Spleen (tissue), 11 donors: ENCODE measurements at regions not wholly inside any gene's neighbourhood (a gene's known extent, or its start where the extent isn't known, plus 50 kb on each side); places are given as distances from the start of the nearest gene placed in this dataset.

ENCODE experiments used
- DNase-seq: peaks from one replicate; pipeline ENCODE4 v3.0.0-alpha.2; 2020
- H3K27ac ChIP-seq, 8 donors: fragments of 200-600 bp; sonication (generic) in 7 of 8; 1 replicate in 4 of 8; 2 replicates in 4 of 8; pipeline versions ENCODE4 v1.5.0 to v1.8.0; 2016 to 2021; ENCODE audit warnings: inconsistent platforms in 4 of 8, mild to moderate bottlenecking in 4 of 8, moderate library complexity in 1 of 8
- H3K27me3 ChIP-seq, 7 donors: fragments of 200-600 bp; sonication (generic) in 6 of 7; replicated peaks in 1 of 7; 1 replicate in 4 of 7; 2 replicates in 3 of 7; pipeline versions ENCODE4 v1.5.0 to v1.8.0; 2016 to 2021; ENCODE audit warnings: inconsistent platforms in 3 of 7, mild to moderate bottlenecking in 1 of 7
- H3K36me3 ChIP-seq, 6 donors: fragments of 200-600 bp; sonication (generic) in 5 of 6; 1 replicate in 4 of 6; 2 replicates in 2 of 6; pipeline versions ENCODE4 v1.5.0 to v1.8.0; 2016 to 2021; ENCODE audit warnings: inconsistent platforms in 2 of 6
- H3K4me1 ChIP-seq, 6 donors: fragments of 200-600 bp; sonication (generic) in 5 of 6; 1 replicate in 3 of 6; 2 replicates in 3 of 6; pipeline versions ENCODE4 v1.5.0 to v1.8.0; 2016 to 2021; ENCODE audit warnings: inconsistent platforms in 3 of 6
- H3K4me3 ChIP-seq, 8 donors: fragments of 200-600 bp; sonication (generic) in 7 of 8; 1 replicate in 4 of 8; 2 replicates in 4 of 8; pipeline versions ENCODE4 v1.5.0 to v1.8.0; 2016 to 2021; ENCODE audit warnings: inconsistent platforms in 4 of 8, mild to moderate bottlenecking in 4 of 8, moderate library complexity in 2 of 8
- H3K9me3 ChIP-seq, 8 donors: fragments of 200-600 bp; sonication (generic) in 7 of 8; 1 replicate in 4 of 8; 2 replicates in 4 of 8; pipeline versions ENCODE4 v1.5.0 to v1.8.0; 2016 to 2021; ENCODE audit warnings: inconsistent platforms in 4 of 8
- POLR2A ChIP-seq, 3 donors: fragments of 450-650 bp; IDR thresholded peaks; one replicate each; pipeline ENCODE4 v1.5.1; 2017; ENCODE audit warnings: antibody characterized with exemption in 3 of 3, mild to moderate bottlenecking in 1 of 3
- POLR2AphosphoS5 ChIP-seq, 3 donors: sonication (generic); formaldehyde crosslinking; IDR thresholded peaks; one replicate each; pipeline ENCODE4 v1.5.1; 2017; ENCODE audit warnings: antibody characterized with exemption in 3 of 3
- WGBS, 5 donors: extraction: QIAGEN DNeasy Blood & Tissue Kit in 3 of 5; methylation state at CpG; one replicate each; pipeline versions ENCODE4 v1.1.5 to v1.1.7; 2013 to 2018; 5-methylcytosine and 5-hydroxymethylcytosine counted together
- intact Hi-C: fragments of 100-400 bp; cut with DNase I; formaldehyde crosslinking; loops from one replicate; pipeline ENCODE4 v1.15.0; 2023; ENCODE audit warnings: low total_unique reads
- TF ChIP-seq, protein P1 (sequence below), 11 experiments: fragments of 200-600 bp in 7 of 11; fragments of 450-650 bp in 4 of 11; sonication (generic) in 4 of 11; IDR thresholded peaks in 8 of 11; conservative IDR thresholded peaks in 3 of 11; 1 replicate in 7 of 11; 2 replicates in 4 of 11; pipeline versions ENCODE4 v1.4.0 to v1.8.0; 2016 to 2021; ENCODE audit warnings: antibody characterized with exemption in 11 of 11, inconsistent platforms in 4 of 11, mild to moderate bottlenecking in 1 of 11
- donor health status: healthy with polysubstance abuse.
- donor health status: DM: no; HTN: no; CAD: no; lungs with moderate emphysema.
- donor health status: DM: no; HTN: no; CAD: no.
- donor health status: Bipolar disorder and iron deficiency.
- donor health status: healthy.
- donor health status: DM: no; HTN: no; CAD: no.
- donor health status: DM: yes; HTN: yes; CAD: no.

DNA sequence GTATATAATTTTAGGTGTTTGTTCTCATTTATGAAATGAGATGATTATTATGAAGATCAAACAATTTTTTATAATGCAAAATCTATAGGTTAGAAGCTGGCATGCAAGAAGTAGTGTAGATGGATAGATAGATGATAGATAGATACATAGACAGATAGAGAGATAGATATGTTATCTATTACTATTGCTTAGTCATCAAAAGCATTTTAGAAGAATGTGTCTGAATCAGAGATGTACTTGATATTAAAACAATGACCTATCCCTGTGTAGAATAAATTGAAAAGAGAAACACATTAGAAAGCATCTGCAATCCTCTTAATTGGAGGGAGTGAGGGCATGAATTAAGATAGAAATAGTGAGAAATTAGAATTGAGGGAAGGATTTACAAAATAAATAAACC lies 436.2 kb upstream of the NXPH2 start:
- Histone ChIP-seq H3K36me3 (no peaks in the 10 kb centered on the region), H3K27ac (no peak overlapping the region), H3K4me1 (no peaks in the 10 kb centered on the region), H3K9me3 (peaks cover 0 to 16% (median 5%) of the 10 kb centered on the region in 8 donors), H3K4me3 (no peak overlapping the region), H3K27me3 (no peaks in the 10 kb centered on the region)
- DNase-seq = no peak
- intact Hi-C loops = no loop called here
- TF ChIP-seq POLR2A (IDR thresholded peaks at IDR 0.05) (no peak), POLR2AphosphoS5 (IDR thresholded peaks at IDR 0.05) (no peak)
- TF ChIP-seq, protein P1, sequence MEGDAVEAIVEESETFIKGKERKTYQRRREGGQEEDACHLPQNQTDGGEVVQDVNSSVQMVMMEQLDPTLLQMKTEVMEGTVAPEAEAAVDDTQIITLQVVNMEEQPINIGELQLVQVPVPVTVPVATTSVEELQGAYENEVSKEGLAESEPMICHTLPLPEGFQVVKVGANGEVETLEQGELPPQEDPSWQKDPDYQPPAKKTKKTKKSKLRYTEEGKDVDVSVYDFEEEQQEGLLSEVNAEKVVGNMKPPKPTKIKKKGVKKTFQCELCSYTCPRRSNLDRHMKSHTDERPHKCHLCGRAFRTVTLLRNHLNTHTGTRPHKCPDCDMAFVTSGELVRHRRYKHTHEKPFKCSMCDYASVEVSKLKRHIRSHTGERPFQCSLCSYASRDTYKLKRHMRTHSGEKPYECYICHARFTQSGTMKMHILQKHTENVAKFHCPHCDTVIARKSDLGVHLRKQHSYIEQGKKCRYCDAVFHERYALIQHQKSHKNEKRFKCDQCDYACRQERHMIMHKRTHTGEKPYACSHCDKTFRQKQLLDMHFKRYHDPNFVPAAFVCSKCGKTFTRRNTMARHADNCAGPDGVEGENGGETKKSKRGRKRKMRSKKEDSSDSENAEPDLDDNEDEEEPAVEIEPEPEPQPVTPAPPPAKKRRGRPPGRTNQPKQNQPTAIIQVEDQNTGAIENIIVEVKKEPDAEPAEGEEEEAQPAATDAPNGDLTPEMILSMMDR (IDR thresholded peaks at IDR 0.05 in 8 of 11, conservative IDR thresholded peaks at IDR 0.05 in 3 of 11) = no peak

DNA sequence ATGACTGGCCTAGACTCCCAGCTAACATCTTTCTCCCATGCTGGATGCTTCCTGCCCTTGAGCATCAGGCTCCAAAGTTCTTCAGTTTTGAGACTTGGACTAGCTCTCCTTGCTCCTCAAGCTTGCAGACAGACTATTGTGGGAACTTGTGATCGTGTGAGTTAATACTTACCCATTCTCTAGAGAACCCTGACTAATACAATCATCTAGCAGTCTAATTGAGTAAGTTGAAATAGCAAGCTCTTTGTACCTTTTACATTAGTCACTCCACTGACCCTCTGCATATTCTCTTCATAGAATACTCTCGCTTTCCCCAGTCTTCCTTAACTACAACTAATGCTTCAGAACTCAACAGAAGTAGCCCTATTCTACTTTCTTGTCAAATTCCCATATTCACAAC lies 434.6 kb upstream of the NXPH2 start:
- Histone ChIP-seq H3K9me3 (peaks cover 0 to 15% (median 5%) of the 10 kb centered on the region in 8 donors), H3K4me1 (no peaks in the 10 kb centered on the region), H3K27me3 (no peaks in the 10 kb centered on the region), H3K4me3 (no peak overlapping the region), H3K36me3 (no peaks in the 10 kb centered on the region), H3K27ac (no peak overlapping the region)
- TF ChIP-seq POLR2AphosphoS5 (IDR thresholded peaks at IDR 0.05) = no peak
- TF ChIP-seq, protein P1 (IDR thresholded peaks at IDR 0.05 in 8 of 11, conservative IDR thresholded peaks at IDR 0.05 in 3 of 11) = no peak
- no peak for TF ChIP-seq POLR2A (IDR thresholded peaks at IDR 0.05)
- 67 to 78% (median 70%) methylated on average over 2 of the region's 2 CpGs for WGBS, 5 donors
- no peak for DNase-seq
- intact Hi-C loops = no loop called here

DNA sequence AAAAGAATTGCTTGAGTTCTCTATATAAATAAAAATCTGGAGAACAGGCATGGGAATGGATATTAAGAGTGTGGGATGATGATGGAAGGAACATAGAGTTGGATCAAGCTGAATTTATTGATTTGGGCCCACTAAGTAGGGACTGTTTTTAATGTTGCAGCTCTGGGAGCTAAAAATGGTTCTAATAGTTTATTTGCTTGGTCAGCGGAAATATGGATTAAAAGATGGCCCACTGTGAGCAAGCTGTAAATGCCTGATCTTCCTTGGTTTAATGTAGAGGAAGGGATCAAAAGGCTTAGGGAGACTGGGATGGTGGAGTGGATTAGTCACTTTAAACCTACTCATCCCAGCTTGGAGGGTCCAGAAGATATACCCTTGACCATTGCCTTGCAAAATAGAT lies 429.4 kb upstream of the NXPH2 start:
- H3K9me3 ChIP-seq = peaks cover 0 to 6% (median 0%) of the 10 kb centered on the region in 8 donors
- no peaks in the 10 kb centered on the region for H3K36me3 ChIP-seq
- no peak overlapping the region for H3K27ac ChIP-seq
- 88 to 100% (median 95%) methylated on average over 1 of the region's 1 CpG for WGBS, 5 donors
- no peaks in the 10 kb centered on the region for H3K27me3 ChIP-seq
- no peak for DNase-seq
- no peak overlapping the region for H3K4me3 ChIP-seq
- no peaks in the 10 kb centered on the region for H3K4me1 ChIP-seq
- intact Hi-C loops = no loop called here
- TF ChIP-seq POLR2AphosphoS5 (IDR thresholded peaks at IDR 0.05) = no peak

DNA sequence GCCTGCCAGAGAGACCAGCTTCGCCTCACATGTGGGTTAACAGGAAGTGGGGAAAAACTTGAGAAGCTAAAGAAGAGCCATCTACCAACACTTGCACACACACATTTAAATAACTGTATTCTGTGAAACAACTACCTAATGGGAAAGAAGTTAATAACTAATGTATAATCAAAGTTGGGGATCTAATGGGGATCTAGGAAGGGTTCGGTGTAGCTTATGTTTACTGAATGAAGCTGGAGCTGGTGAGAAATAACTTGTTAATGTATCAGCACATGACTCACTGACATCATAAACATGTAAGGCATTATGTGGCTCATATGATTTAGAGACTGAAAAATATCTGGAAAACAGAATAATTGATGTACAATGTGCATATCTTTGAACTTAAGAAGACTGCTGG lies 421.3 kb upstream of the NXPH2 start:
- H3K4me3 ChIP-seq = no peak overlapping the region
- DNase-seq = no peak
- peaks cover 0 to 2% (median 0%) of the 10 kb centered on the region in 8 donors for H3K9me3 ChIP-seq
- no peaks in the 10 kb centered on the region for H3K4me1 ChIP-seq
- intact Hi-C loops = no loop called here
- TF ChIP-seq, protein P1 (IDR thresholded peaks at IDR 0.05 in 8 of 11, conservative IDR thresholded peaks at IDR 0.05 in 3 of 11) = no peak
- TF ChIP-seq POLR2AphosphoS5 (IDR thresholded peaks at IDR 0.05) = no peak
- no peak for TF ChIP-seq POLR2A (IDR thresholded peaks at IDR 0.05)
- H3K27ac ChIP-seq = no peak overlapping the region
- H3K27me3 ChIP-seq = no peaks in the 10 kb centered on the region
- WGBS, 5 donors = 79 to 89% (median 85%) methylated on average over 2 of the region's 2 CpGs
- no peaks in the 10 kb centered on the region for H3K36me3 ChIP-seq

DNA sequence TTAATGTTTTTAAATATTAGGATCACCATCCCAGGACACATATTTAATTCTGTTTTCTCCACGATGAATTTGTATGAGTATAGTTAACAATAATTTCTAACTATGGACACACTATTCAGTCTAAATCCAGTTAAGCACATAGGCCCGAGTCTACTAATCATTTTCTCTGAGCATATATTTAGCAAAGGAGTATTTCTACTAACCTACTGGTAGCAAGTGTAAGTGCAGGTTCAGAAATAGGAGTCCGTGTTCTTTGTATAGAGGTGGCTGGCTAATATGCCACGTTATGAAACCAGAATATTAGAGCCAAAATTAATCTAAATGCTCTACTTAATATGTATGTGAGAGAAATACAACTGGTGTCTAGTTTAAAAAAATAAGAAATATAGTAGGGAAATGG lies 416.6 kb upstream of the NXPH2 start:
- H3K36me3 ChIP-seq = no peaks in the 10 kb centered on the region
- H3K4me1 ChIP-seq = no peaks in the 10 kb centered on the region
- DNase-seq = no peak
- no peak overlapping the region for H3K4me3 ChIP-seq
- H3K27me3 ChIP-seq = no peaks in the 10 kb centered on the region
- TF ChIP-seq POLR2A (IDR thresholded peaks at IDR 0.05) (no peak), POLR2AphosphoS5 (IDR thresholded peaks at IDR 0.05) (no peak)
- TF ChIP-seq, protein P1 (IDR thresholded peaks at IDR 0.05 in 8 of 11, conservative IDR thresholded peaks at IDR 0.05 in 3 of 11) = no peak
- 73 to 83% (median 77%) methylated on average over 4 of the region's 4 CpGs for WGBS, 5 donors
- H3K9me3 ChIP-seq = peaks cover 0 to 5% (median 0%) of the 10 kb centered on the region in 8 donors
- intact Hi-C loops = no loop called here
- H3K27ac ChIP-seq = no peak overlapping the region
